Retinal pigment epithelial cell (primary cell): ENCODE measurements at regions not wholly inside any gene's neighbourhood (a gene's known extent, or its start where the extent isn't known, plus 50 kb on each side); places are given as distances from the start of the nearest gene placed in this dataset.

Experiments
- DNase-seq: peaks from one replicate; pipeline ENCODE4 v3.0.0-alpha.2; 2010; ENCODE audit warnings: low read depth
- H3K4me3 ChIP-seq: 2 replicates; pipeline ENCODE4 v1.5.1; 2011; ENCODE audit warnings: mild to moderate bottlenecking, low read length, control low read depth, moderate library complexity
- CTCF ChIP-seq: conservative IDR thresholded peaks from 2 replicates; pipeline ENCODE4 v1.5.1; 2011; ENCODE audit warnings: low read depth, low read length, control low read depth, inconsistent platforms

GRCh38 chr6:53992522-53992921, 118.7 kb upstream of the MLIP start:
- no peak overlapping the region for H3K4me3 ChIP-seq
- TF ChIP-seq CTCF = no peak
- no peak for DNase-seq

GRCh38 chr6:53994201-53994600, 117.0 kb upstream of the MLIP start:
- TF ChIP-seq CTCF = no peak
- no peak for DNase-seq
- no peak overlapping the region for H3K4me3 ChIP-seq

GRCh38 chr6:53995935-53996334, 115.3 kb upstream of the MLIP start:
- no peak for DNase-seq
- H3K4me3 ChIP-seq = no peak overlapping the region
- no peak for TF ChIP-seq CTCF

GRCh38 chr6:53998303-53998702, 112.9 kb upstream of the MLIP start:
- H3K4me3 ChIP-seq = no peak overlapping the region
- DNase-seq = no peak
- no peak for TF ChIP-seq CTCF

- TF ChIP-seq CTCF = no peak
- H3K4me3 ChIP-seq = no peak overlapping the region
- no peak for DNase-seq
Observed at GRCh38 chr6:53999088-53999755, 112.0 kb upstream of the MLIP start.

GRCh38 chr6:54002116-54002515, 109.1 kb upstream of the MLIP start:
- TF ChIP-seq CTCF = no peak
- H3K4me3 ChIP-seq = no peak overlapping the region
- DNase-seq = no peak

GRCh38 chr6:54003316-54003715, 107.9 kb upstream of the MLIP start:
- TF ChIP-seq CTCF = no peak
- DNase-seq = no peak
- no peak overlapping the region for H3K4me3 ChIP-seq
